ENCODE measurements at regions not wholly inside any gene's neighbourhood (a gene's known extent, or its start where the extent isn't known, plus 50 kb on each side); places are given as distances from the start of the nearest gene placed in this dataset.
"Not testable (repeated sequence)": the region's sequence is repeated elsewhere in the genome, so short reads cannot be mapped to it uniquely, and the experiment has no call there.

GRCh38 chr11:97751405-97751804 is 1269.3 kb upstream of the CNTN5 start:
- no peak for TF ChIP-seq POLR2A (IDR thresholded peaks at IDR 0.05; ENCODE audit: low read depth, low read length)
- no peak for TF ChIP-seq SPI1 (IDR thresholded peaks at IDR 0.05; ENCODE audit: low read depth, low read length)
- no peak for TF ChIP-seq TAF1 (IDR thresholded peaks at IDR 0.05; ENCODE audit: low read depth, low read length)
- TF ChIP-seq POLR2AphosphoS5 (IDR thresholded peaks at IDR 0.05; ENCODE audit: low read depth, low read length), result no peak
- TF ChIP-seq PAX5 (IDR thresholded peaks at IDR 0.05; ENCODE audit: insufficient read depth, low read length, severe bottlenecking), result no peak
- no peak for TF ChIP-seq POU2F2 (IDR thresholded peaks at IDR 0.05; ENCODE audit: low read depth, low read length)

DNA sequence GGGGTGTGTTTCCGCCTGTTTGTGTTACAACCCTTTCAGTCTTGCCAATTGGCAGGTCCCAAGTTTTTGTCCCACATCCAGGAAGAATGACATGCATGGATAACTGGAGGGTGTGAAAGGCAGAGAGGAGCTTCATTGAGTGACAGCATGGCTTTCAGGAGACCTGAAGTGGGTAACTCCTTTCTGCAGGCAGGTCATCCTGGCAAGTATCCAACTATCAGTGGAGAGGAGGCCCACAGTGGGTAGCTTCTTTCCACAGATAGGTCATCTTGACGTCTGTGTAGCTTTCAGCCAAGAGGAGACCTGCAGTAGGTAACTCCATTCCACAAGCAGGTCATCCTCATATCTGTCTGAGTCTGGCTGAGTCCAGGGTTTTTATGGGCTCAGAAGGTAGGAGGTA is 1268.8 kb upstream of the CNTN5 start:
- TF ChIP-seq TAF1 (IDR thresholded peaks at IDR 0.05; ENCODE audit: low read depth, low read length) (no peak), PAX5 (IDR thresholded peaks at IDR 0.05; ENCODE audit: insufficient read depth, low read length, severe bottlenecking) (no peak), POLR2AphosphoS5 (IDR thresholded peaks at IDR 0.05; ENCODE audit: low read depth, low read length) (no peak), POU2F2 (IDR thresholded peaks at IDR 0.05; ENCODE audit: low read depth, low read length) (no peak)
- FAIRE-seq, result no peak
- DNase-seq (ENCODE audit: insufficient read length, low spot score), result no peak

More at GRCh38 chr11:97751405-97751804, 1269.3 kb upstream of the CNTN5 start:
- no peak for FAIRE-seq
- no peak for DNase-seq (ENCODE audit: insufficient read length, low spot score)

- TF ChIP-seq PAX5 (IDR thresholded peaks at IDR 0.05; ENCODE audit: insufficient read depth, low read length, severe bottlenecking), result no peak
- TF ChIP-seq POLR2A (IDR thresholded peaks at IDR 0.05; ENCODE audit: low read depth, low read length), result no peak
- no peak for TF ChIP-seq POLR2AphosphoS5 (IDR thresholded peaks at IDR 0.05; ENCODE audit: low read depth, low read length)
- TF ChIP-seq TAF1 (IDR thresholded peaks at IDR 0.05; ENCODE audit: low read depth, low read length), result no peak
- no peak for TF ChIP-seq SPI1 (IDR thresholded peaks at IDR 0.05; ENCODE audit: low read depth, low read length)
- no peak for TF ChIP-seq POU2F2 (IDR thresholded peaks at IDR 0.05; ENCODE audit: low read depth, low read length)
- DNase-seq (ENCODE audit: insufficient read length, low spot score) (no peak), FAIRE-seq (no peak)
Observed at GRCh38 chr11:97754976-97755375, 1265.8 kb upstream of the CNTN5 start.

- FAIRE-seq (no peak), DNase-seq (ENCODE audit: insufficient read length, low spot score) (no peak)
- TF ChIP-seq POLR2AphosphoS5 (IDR thresholded peaks at IDR 0.05; ENCODE audit: low read depth, low read length), result no peak
- no peak for TF ChIP-seq POLR2A (IDR thresholded peaks at IDR 0.05; ENCODE audit: low read depth, low read length)
- TF ChIP-seq SPI1 (IDR thresholded peaks at IDR 0.05; ENCODE audit: low read depth, low read length), result no peak
- TF ChIP-seq POU2F2 (IDR thresholded peaks at IDR 0.05; ENCODE audit: low read depth, low read length), result no peak
- TF ChIP-seq PAX5 (IDR thresholded peaks at IDR 0.05; ENCODE audit: insufficient read depth, low read length, severe bottlenecking), result no peak
- TF ChIP-seq TAF1 (IDR thresholded peaks at IDR 0.05; ENCODE audit: low read depth, low read length), result no peak
Observed at GRCh38 chr11:97756571-97757335, 1264.0 kb upstream of the CNTN5 start.

- DNase-seq (ENCODE audit: insufficient read length, low spot score) (no peak), FAIRE-seq (no peak)
- TF ChIP-seq TAF1 (IDR thresholded peaks at IDR 0.05; ENCODE audit: low read depth, low read length) (no peak), POLR2A (IDR thresholded peaks at IDR 0.05; ENCODE audit: low read depth, low read length) (no peak), SPI1 (IDR thresholded peaks at IDR 0.05; ENCODE audit: low read depth, low read length) (no peak), POU2F2 (IDR thresholded peaks at IDR 0.05; ENCODE audit: low read depth, low read length) (no peak), POLR2AphosphoS5 (IDR thresholded peaks at IDR 0.05; ENCODE audit: low read depth, low read length) (no peak), PAX5 (IDR thresholded peaks at IDR 0.05; ENCODE audit: insufficient read depth, low read length, severe bottlenecking) (no peak)
Observed at GRCh38 chr11:97761175-97761574, 1259.6 kb upstream of the CNTN5 start.

DNA sequence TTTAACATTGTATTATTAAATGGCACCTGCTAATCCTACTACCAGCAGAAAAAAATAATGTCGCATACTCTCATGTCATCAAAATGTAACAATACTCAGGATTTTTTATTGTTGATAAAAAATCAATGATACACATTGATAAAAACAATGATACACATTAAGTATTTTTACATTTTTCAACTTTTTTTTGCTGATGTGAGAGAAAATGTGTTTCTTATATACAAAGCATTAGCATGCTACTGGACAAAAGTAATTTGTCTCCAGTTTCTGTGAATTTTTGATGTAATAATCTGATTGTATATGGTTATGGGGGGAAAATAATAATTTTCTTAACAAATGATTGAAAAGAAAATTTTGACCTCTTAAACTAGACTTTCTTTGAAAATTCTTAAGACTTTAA is 1256.6 kb upstream of the CNTN5 start:
- TF ChIP-seq TAF1 (IDR thresholded peaks at IDR 0.05; ENCODE audit: low read depth, low read length) (no peak), POLR2A (IDR thresholded peaks at IDR 0.05; ENCODE audit: low read depth, low read length) (no peak), POU2F2 (IDR thresholded peaks at IDR 0.05; ENCODE audit: low read depth, low read length) (no peak), POLR2AphosphoS5 (IDR thresholded peaks at IDR 0.05; ENCODE audit: low read depth, low read length) (no peak), PAX5 (IDR thresholded peaks at IDR 0.05; ENCODE audit: insufficient read depth, low read length, severe bottlenecking) (no peak), SPI1 (IDR thresholded peaks at IDR 0.05; ENCODE audit: low read depth, low read length) (no peak)
- DNase-seq (ENCODE audit: insufficient read length, low spot score) (no peak), FAIRE-seq (no peak)

DNA sequence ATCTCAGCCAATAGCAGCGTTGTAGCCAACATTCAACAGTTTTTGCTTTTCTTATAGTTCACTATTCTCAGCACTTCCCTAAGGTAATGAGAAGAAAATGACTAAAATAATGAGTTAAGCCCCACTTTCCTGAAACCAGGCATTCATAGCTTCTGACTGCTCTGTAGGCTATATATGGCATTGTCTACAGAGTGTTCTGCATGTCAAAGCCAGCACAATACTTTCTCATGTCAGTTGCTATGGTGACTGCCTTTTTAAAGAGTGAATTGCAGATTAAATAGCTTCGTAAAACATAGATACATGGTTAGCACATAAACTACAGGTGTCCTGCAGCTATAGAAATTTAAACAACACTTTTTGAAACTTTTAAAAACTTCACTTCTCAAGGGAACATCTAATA is 1256.1 kb upstream of the CNTN5 start:
- no peak for DNase-seq (ENCODE audit: insufficient read length, low spot score)
- TF ChIP-seq POU2F2 (IDR thresholded peaks at IDR 0.05; ENCODE audit: low read depth, low read length) (no peak), SPI1 (IDR thresholded peaks at IDR 0.05; ENCODE audit: low read depth, low read length) (no peak), POLR2AphosphoS5 (IDR thresholded peaks at IDR 0.05; ENCODE audit: low read depth, low read length) (no peak), POLR2A (IDR thresholded peaks at IDR 0.05; ENCODE audit: low read depth, low read length) (no peak), TAF1 (IDR thresholded peaks at IDR 0.05; ENCODE audit: low read depth, low read length) (no peak), PAX5 (IDR thresholded peaks at IDR 0.05; ENCODE audit: insufficient read depth, low read length, severe bottlenecking) (no peak)
- FAIRE-seq, result no peak

- no peak for TF ChIP-seq PAX5 (IDR thresholded peaks at IDR 0.05; ENCODE audit: insufficient read depth, low read length, severe bottlenecking)
- no peak for TF ChIP-seq POU2F2 (IDR thresholded peaks at IDR 0.05; ENCODE audit: low read depth, low read length)
- no peak for TF ChIP-seq TAF1 (IDR thresholded peaks at IDR 0.05; ENCODE audit: low read depth, low read length)
- TF ChIP-seq POLR2AphosphoS5 (IDR thresholded peaks at IDR 0.05; ENCODE audit: low read depth, low read length), result no peak
- no peak for TF ChIP-seq SPI1 (IDR thresholded peaks at IDR 0.05; ENCODE audit: low read depth, low read length)
- TF ChIP-seq POLR2A (IDR thresholded peaks at IDR 0.05; ENCODE audit: low read depth, low read length), result no peak
- FAIRE-seq (no peak), DNase-seq (ENCODE audit: insufficient read length, low spot score) (no peak)
Observed at GRCh38 chr11:97770570-97770969, 1250.2 kb upstream of the CNTN5 start.

DNA sequence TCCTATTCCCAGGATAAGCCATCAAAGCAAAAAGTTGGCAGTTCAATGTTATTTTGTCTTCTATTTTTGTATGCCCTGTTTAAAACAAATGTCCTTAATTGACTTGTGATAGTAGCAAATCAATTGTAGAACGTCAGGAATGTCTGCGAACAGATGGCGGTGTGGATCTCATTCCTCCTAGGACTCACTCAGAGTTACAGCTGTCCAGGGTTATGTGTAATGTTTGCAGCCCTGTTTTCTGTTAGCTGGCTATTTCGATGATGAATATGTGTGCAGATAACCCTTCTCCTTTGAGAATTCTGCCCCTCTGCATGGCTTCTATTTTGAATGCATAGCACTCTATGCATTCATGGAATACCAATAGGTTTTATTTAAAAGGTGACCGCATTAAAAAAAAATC is 1248.0 kb upstream of the CNTN5 start:
- no peak for TF ChIP-seq SPI1 (IDR thresholded peaks at IDR 0.05; ENCODE audit: low read depth, low read length)
- TF ChIP-seq POLR2AphosphoS5 (IDR thresholded peaks at IDR 0.05; ENCODE audit: low read depth, low read length), result no peak
- no peak for TF ChIP-seq POLR2A (IDR thresholded peaks at IDR 0.05; ENCODE audit: low read depth, low read length)
- no peak for TF ChIP-seq TAF1 (IDR thresholded peaks at IDR 0.05; ENCODE audit: low read depth, low read length)
- TF ChIP-seq PAX5 (IDR thresholded peaks at IDR 0.05; ENCODE audit: insufficient read depth, low read length, severe bottlenecking), result no peak
- TF ChIP-seq POU2F2 (IDR thresholded peaks at IDR 0.05; ENCODE audit: low read depth, low read length), result no peak
- FAIRE-seq, result no peak
- no peak for DNase-seq (ENCODE audit: insufficient read length, low spot score)

GRCh38 chr11:97784388-97784787 is 1236.4 kb upstream of the CNTN5 start:
- not testable (repeated sequence) for FAIRE-seq; DNase-seq (ENCODE audit: insufficient read length, low spot score)

All from GM12891 (cell line).